SU-DHL-6 (cell line): ENCODE measurements at regions not wholly inside any gene's neighbourhood (a gene's known extent, or its start where the extent isn't known, plus 50 kb on each side); places are given as distances from the start of the nearest gene placed in this dataset.

Experiments
- CTCF ChIP-seq: fragments of 200-600 bp; sonication (generic); IDR thresholded peaks from one replicate; pipeline ENCODE4 v1.5.1; 2017; ENCODE audit warnings: antibody characterized with exemption, mild to moderate bottlenecking, low read length, moderate library complexity; ENCODE audit not compliant: insufficient read depth, poor library complexity, severe bottlenecking
- EZH2phosphoT487 ChIP-seq: fragments of 200-600 bp; sonication (generic), shearing (Covaris generic); conservative IDR thresholded peaks from 2 replicates; pipeline ENCODE4 v1.6.1; 2018; ENCODE audit warnings: mild to moderate bottlenecking, antibody characterized with exemption, low read length, moderate library complexity, mixed read lengths

GRCh38 chr16:63403792-63404191 is 1367.6 kb upstream of the CDH8 start:
- TF ChIP-seq CTCF (no peak), EZH2phosphoT487 (no peak)
